HepG2 (cell line): ENCODE measurements at regions not wholly inside any gene's neighbourhood (a gene's known extent, or its start where the extent isn't known, plus 50 kb on each side); places are given as distances from the start of the nearest gene placed in this dataset.

ENCODE experiments used
- ATAC-seq: fragments of 200-7000 bp; cut with Tn5 transposase; 3 replicates; pipeline ENCODE4 v1.9.1; 2020; ENCODE audit warnings: mild to moderate bottlenecking, moderate library complexity
- BruUV-seq: library from RNA; stranded (reverse); fragments of 400-500 nt; replicated peaks from 2 replicates; lab custom pipeline; 2021; lab: Mats Ljungman, UMichigan
- CTCF ChIA-PET: fragments of 300-600 bp; formaldehyde crosslinking; extraction: SDS; loops from one replicate; lab custom pipeline; 2021; ENCODE audit warnings: low total read pairs, inconsistent platforms, low intra/inter-chr PET ratio; lab: Yijun Ruan, JAX
- POLR2A ChIA-PET: fragments of 350-600 bp; sonication (Branson Sonifier 250); formaldehyde crosslinking; loops from one replicate; lab custom pipeline; 2020; ENCODE audit warnings: antibody characterized with exemption, inconsistent platforms; lab: Yijun Ruan, JAX
- DNase-seq: peaks from one replicate; pipeline ENCODE4 v3.0.0-alpha.2; 2015; ENCODE audit warnings: low spot score
- FAIRE-seq: peaks from 3 replicates; lab custom pipeline; 2011; peaks lifted over from hg19 to GRCh38; lab: Jason Lieb, UNC
- H2AFZ ChIP-seq: one replicate; pipeline ENCODE4 v1.6.1; 2011; ENCODE audit warnings: low read length, inconsistent platforms
- H3K27ac ChIP-seq: fragments of 300-600 bp; 3 replicates; pipeline ENCODE4 v1.8.0; 2011; ENCODE audit warnings: mixed run types, mild to moderate bottlenecking, mixed read lengths, low read length, inconsistent platforms; ENCODE audit not compliant: insufficient read depth; ENCODE audit errors: extremely low read length
- H3K27me3 ChIP-seq, 2 experiments: fragments of 200-600 bp in 1 of 2; 2 replicates in 1 of 2; 3 replicates in 1 of 2; pipeline versions ENCODE4 v1.6.0 to v1.8.0; 2011; ENCODE audit warnings: low read length in 2 of 2, mild to moderate bottlenecking in 2 of 2, moderate library complexity in 2 of 2, inconsistent platforms in 1 of 2; ENCODE audit not compliant: insufficient read depth in 2 of 2, control insufficient read depth in 1 of 2
- H3K36me3 ChIP-seq, 2 experiments: fragments of 200-600 bp in 1 of 2; replicated peaks in 1 of 2; 2 replicates in 1 of 2; 3 replicates in 1 of 2; pipeline versions ENCODE4 v1.5.1 to v1.8.0; 2011; ENCODE audit warnings: low read length in 2 of 2, inconsistent platforms in 1 of 2; ENCODE audit not compliant: insufficient read depth in 2 of 2, control insufficient read depth in 1 of 2
- H3K4me1 ChIP-seq: 2 replicates; pipeline ENCODE4 v1.5.1; 2012; ENCODE audit warnings: low read length, inconsistent platforms; ENCODE audit not compliant: insufficient read depth
- H3K4me2 ChIP-seq: 2 replicates; pipeline ENCODE4 v1.6.0; 2011; ENCODE audit warnings: low read depth, low read length, inconsistent platforms
- H3K4me3 ChIP-seq, 3 experiments: fragments of 200-600 bp in 1 of 3; sonication (generic), shearing (Covaris generic) in 1 of 3; replicated peaks in 1 of 3; 2 replicates each; pipeline ENCODE4 v1.5.1; 2011 to 2016; ENCODE audit warnings: low read length in 3 of 3, inconsistent platforms in 2 of 3, low read depth in 2 of 3, mild to moderate bottlenecking in 2 of 3, control low read depth in 1 of 3, mixed read lengths in 1 of 3; ENCODE audit not compliant: insufficient read depth in 1 of 3
- H3K79me2 ChIP-seq: one replicate; pipeline ENCODE4 v1.6.1; 2011; ENCODE audit warnings: low read length, inconsistent platforms; ENCODE audit not compliant: insufficient read depth
- H3K9ac ChIP-seq: 2 replicates; pipeline ENCODE4 v1.6.0; 2011; ENCODE audit warnings: mild to moderate bottlenecking, low read depth, low read length, inconsistent platforms; ENCODE audit not compliant: insufficient read depth
- H3K9me3 ChIP-seq: 2 replicates; pipeline ENCODE4 v1.5.1; 2012; ENCODE audit warnings: mild to moderate bottlenecking, low read length
- H4K20me1 ChIP-seq: 2 replicates; pipeline ENCODE4 v1.6.0; 2011; ENCODE audit warnings: inconsistent platforms, mild to moderate bottlenecking, low read length, moderate library complexity; ENCODE audit not compliant: insufficient read depth
- DBP ChIP-seq: sonication (generic); formaldehyde crosslinking; IDR thresholded peaks from 2 replicates; pipeline ENCODE4 v1.4.0; 2020; ENCODE audit warnings: missing genetic modification reagents; ENCODE audit errors: not compliant biosample characterization
- MIER3 ChIP-seq: IDR thresholded peaks from 2 replicates; pipeline ENCODE4 v1.6.1; 2016; ENCODE audit warnings: missing compliant biosample characterization, borderline replicate concordance
- MIXL1 ChIP-seq: IDR thresholded peaks from 2 replicates; pipeline ENCODE4 v1.6.1; 2016
- SCMH1 ChIP-seq: sonication (generic); formaldehyde crosslinking; IDR thresholded peaks from 2 replicates; pipeline ENCODE4 v1.9.0; 2021; ENCODE audit warnings: missing genetic modification reagents, mild to moderate bottlenecking, borderline replicate concordance
- SNAPC4 ChIP-seq: sonication (generic); formaldehyde crosslinking; IDR thresholded peaks from 2 replicates; pipeline ENCODE4 v1.4.0; 2020; ENCODE audit warnings: mild to moderate bottlenecking, missing genetic modification reagents
- SUZ12 ChIP-seq: fragments of 150-350 bp; IDR thresholded peaks from 2 replicates; pipeline ENCODE4 v1.6.1; 2014; ENCODE audit warnings: low read depth, low read length
- ZNF10 ChIP-seq: sonication (generic); formaldehyde crosslinking; IDR thresholded peaks from 2 replicates; pipeline ENCODE4 v1.4.0; 2020; ENCODE audit warnings: mild to moderate bottlenecking, low read depth, missing genetic modification reagents, borderline replicate concordance
- WGBS: methylation state at CpG from one replicate; pipeline ENCODE4 v1.1.6; 2017; ENCODE audit warnings: low lambda C conversion rate; 5-methylcytosine and 5-hydroxymethylcytosine counted together
- in situ Hi-C: cut with HindIII; loops from 2 replicates; pipeline ENCODE4 v1.10.0; 2017; ENCODE audit warnings: low pct_unique_long_range_greater_than_20kb; ENCODE audit not compliant: extremely low pct_ligation_motif_present
- intact Hi-C: fragments of 100-400 bp; cut with micrococcal nuclease; formaldehyde crosslinking; loops from one replicate; pipeline ENCODE4 v1.10.0; 2022; ENCODE audit not compliant: unreplicated experiment

GRCh38 chr4:107196312-107196711 lies 160.2 kb upstream of the DKK2 start (continued):
- TF ChIP-seq SNAPC4 (CRISPR knock-in tag) (no peak), DBP (CRISPR knock-in tag) (no peak)

- ATAC-seq, result no peak
- Histone ChIP-seq H4K20me1 (no peaks in the 10 kb centered on the region), H3K4me3 (no peak overlapping the region), H3K4me1 (no peaks in the 10 kb centered on the region), H3K27ac (no peak overlapping the region), H2AFZ (no peak overlapping the region), H3K9ac (no peak overlapping the region), H3K79me2 (no peaks in the 10 kb centered on the region), H3K4me2 (no peak overlapping the region), H3K9me3 (peaks cover 5% of the 10 kb centered on the region; the same call in 1 of the 2 replicates), H3K27me3 (no peaks in the 10 kb centered on the region), H3K36me3 (no peaks in the 10 kb centered on the region)
- no peak for FAIRE-seq
- no peak for DNase-seq
- in situ Hi-C loops, result no loop called here
- ChIA-PET CTCF (no interaction called here), POLR2A (no interaction called here)
- intact Hi-C loops, result no loop called here
- BruUV-seq, result no TSS peak
- TF ChIP-seq ZNF10 (CRISPR knock-in tag) (no peak), MIXL1 (CRISPR knock-in tag) (no peak), SUZ12 (no peak), SCMH1 (no peak), MIER3 (CRISPR knock-in tag) (no peak)
- 22% methylated on average over 4 of the region's 4 CpGs for WGBS
These were observed 157.9 kb upstream of the DKK2 start for GRCh38 chr4:107194005-107194404.
